ENCODE measurements at regions not wholly inside any gene's neighbourhood (a gene's known extent, or its start where the extent isn't known, plus 50 kb on each side); places are given as distances from the start of the nearest gene placed in this dataset.
"Not testable (repeated sequence)": the region's sequence is repeated elsewhere in the genome, so short reads cannot be mapped to it uniquely, and the experiment has no call there.

DNA sequence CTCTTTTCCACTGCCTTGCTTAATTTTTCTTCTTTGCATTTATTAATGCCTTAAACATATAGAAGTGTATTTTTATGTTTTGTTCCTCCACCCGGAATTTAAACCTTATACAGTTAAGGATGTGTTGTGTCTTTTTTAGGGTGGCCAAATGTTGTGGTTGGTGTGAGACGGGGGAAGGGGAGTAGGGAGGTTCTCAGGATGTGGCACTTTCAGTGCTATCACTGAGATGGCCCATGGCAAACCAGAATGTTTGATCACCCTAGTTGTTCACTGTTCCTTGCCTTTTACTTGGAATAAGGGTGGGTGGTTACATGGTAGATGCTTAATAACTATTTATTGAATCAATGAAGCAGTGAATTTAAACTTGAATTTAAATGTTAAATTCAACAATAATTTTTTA is 216.0 kb upstream of the SLITRK1 start:
- no peak for DNase-seq

DNA sequence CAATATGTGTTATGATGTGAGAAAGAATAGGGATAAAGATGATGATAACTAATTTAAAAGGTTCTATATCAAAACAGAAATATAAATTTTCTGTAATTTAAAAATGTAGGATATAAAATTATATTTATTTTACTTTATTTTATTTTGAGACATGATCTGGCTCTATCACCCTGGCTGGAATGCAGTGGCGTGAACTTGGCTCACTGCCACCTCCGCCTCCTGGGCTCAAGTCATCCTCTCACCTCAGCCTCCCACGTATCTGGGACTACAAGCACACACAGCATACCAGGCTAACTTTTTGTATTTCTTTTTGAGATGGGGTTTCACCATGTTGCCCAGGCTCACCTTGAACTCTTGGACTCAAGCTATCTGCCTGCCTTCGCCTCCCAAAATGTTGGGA is 214.9 kb upstream of the SLITRK1 start:
- no peak for DNase-seq

DNA sequence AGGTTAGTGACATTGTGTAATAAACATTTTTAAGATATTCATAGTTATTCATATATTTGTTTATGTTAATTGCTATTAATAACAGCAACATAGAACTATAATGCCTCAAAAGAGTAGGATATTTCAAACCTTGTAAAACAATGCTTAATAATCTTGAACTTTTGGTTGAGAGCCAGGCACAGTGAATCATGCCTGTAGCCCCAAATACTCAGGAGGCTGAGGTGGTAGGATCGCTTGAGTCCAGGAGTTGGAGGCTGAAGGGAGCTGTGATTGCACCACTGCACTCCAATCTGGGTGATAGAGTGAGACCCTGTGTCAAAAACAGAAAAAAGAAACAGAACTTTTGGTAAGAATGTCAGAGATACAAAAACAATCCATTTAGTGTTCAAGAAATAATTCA is 213.9 kb upstream of the SLITRK1 start:
- DNase-seq: no peak

DNA sequence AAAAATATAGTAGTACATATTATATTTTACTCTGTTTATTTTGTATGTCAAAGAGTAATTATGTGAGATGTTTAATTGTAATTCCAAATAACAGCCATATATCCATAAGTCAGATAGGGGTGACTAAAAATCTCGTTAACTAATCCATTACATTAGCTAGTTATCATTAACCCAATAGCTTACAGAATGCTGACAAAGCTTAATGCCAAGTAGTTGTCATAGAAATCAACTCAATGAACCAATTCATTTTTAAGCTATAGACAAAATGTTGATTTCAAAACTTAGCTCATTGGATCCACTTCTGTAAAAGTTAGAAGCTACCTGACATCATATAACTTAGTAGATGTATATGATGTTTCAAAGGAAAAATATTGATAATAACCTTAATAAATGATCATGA is 206.7 kb upstream of the SLITRK1 start:
- DNase-seq: no peak

DNA sequence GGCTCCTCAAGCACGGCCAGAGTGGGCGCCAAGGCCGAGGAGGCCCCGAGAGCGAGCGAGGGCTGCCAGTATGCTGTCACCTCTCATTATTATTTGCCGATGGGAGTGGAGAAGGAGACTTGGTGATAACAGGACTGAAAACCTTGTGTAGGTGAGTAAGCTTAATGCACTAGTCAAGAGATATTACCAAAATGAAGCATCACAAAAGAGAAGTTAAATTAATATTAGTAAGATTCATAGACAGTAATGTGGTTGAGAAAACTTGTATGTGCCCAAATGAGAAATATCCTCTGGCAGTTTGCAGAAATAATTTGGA is 204.5 kb upstream of the SLITRK1 start:
- DNase-seq: no peak

DNA sequence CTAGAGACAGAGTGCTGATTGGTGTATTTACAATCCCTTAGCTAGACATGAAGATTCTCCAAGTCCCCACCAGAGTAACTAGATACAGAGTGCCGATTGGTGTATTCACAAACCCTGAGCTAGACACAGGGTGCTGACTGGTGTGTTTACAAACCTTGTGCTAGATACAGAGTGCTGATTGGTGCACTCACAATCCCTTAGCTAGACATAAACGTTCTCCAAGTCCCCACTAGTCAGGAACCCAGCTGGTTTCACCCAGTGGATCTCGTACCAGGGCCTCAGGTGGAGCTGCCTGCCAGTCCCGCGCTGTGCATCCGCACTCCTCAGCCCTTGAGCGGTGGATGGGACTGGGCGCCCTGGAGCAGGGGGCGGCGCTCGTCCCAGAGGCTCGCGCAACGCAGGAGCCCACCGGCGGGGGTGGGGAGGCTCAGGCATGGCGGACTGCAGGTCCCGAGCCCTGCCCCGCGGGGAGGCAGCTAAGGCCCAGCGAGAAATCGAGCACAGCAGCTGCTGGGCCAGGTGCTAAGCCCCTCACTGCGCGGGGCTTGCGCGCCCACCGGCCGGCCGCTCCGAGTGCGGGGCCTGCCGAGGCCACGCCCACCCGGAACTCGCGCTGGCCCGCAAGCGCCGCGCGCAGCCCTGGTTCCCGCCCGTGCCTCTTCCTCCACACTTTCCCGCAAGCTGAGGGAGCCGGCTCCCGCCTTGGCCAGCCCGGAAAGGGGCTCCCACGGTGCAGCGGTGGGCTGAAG is 204.0 kb upstream of the SLITRK1 start:
- DNase-seq: not testable (repeated sequence)

DNA sequence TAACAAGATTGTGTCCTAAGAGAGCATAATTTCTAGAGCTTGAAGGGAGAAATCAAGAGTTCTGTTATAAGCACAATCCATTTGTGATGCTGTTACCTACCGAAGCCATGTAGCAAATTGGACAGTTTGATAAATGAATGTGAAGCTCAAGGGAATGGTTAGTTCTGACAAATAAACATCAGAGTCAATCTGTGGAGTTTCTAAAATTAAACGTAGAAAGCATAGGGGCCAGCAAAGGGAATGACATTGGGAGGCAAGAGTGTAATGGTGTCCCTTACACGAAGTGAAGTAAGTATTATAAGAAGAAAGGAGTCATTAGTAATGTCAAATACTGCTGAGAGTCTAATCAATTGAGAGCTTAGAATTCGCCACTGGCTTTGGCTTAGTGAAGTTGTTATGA is 200.2 kb upstream of the SLITRK1 start:
- no peak for DNase-seq

DNA sequence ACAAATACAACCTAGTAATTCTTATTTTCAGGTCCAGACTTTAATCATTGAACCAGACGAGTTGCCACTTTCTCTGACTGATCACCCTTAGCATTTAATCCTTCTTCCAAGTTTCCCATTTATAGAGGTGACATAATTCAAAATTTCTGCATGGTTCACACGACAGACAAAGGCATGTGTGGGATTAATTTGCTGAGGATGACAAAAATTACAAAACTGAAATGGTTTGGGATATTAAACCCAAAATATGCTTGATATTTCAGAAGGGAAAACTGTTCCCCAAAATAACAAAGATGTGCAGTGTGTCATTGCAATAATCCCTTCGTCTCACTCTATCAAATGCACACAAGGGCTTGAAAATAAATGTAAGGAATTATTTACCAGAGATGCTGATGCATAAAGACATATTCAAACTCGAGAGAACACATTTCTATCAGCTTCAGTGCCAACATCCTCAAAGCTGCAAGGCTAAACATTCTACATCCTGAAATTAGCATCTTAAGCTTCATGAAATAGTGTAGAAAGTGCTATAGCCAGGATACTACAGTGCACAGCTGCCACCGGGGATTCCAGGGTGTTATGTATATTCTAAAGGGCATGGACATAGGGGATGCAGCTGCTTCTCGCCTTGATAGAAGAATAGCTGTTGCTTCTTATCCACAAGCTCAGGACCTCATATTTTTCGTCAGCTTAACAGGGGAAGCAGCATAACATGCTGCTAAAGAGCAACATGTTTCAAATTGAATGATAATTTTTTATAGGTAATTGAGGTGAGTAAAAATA is 198.7 kb upstream of the SLITRK1 start:
- no peak for DNase-seq

DNA sequence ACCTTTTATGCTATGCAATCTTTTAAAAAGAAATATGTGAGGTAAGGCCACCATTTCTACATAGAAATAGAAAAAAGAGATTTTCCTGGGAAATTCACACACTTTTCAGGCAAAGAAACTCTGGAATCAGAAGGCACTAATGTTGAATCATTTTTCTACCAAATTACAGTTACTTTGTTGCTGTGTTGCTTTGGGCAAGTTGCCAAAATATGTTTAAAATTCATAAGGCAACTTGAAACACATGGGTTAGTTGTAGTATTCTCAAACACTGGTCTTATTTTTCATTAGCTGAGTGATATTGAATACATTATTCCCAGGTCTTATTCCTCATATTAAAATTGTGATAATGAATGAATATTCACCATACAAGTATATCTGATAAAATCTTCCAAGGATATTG is 195.0 kb upstream of the SLITRK1 start:
- DNase-seq: no peak

DNA sequence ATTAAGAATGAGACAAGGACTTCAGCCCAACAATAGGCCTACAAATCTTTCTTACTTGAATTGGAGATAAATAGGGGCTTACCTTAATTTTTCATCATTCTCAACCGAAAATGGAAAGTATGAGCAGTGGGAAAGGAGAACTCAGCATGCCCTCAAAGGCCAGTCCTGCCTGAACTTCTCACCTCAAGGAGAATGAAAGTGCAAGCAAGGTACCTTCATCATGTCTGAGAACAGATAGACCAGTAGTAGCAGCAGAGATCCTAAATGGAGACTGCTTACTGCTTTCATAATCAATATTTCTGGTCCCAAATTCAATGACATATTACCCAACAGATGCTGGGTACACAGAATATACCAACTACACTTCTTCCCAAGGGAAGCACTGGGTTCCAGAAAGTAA is 194.0 kb upstream of the SLITRK1 start:
- DNase-seq: no peak

DNA sequence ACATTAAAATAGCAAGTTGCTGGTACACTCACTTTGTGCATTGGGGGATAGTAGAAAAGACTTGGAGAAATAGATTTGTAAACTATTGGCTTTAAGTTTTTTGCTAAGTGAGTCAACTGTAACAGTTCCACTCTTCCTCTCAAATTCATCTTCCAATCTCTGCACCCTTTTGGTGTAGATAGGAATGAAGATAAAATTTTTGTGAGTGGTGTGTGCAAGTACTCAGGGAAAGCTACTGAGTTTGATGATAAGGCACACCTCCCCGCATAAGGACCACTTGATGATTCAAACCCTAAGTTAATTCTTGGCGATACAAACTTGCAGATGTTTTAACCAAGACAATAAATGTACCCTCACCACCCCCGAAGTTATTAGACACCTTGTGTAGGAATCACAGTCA is 168.3 kb upstream of the SLITRK1 start:
- DNase-seq: no peak

DNA sequence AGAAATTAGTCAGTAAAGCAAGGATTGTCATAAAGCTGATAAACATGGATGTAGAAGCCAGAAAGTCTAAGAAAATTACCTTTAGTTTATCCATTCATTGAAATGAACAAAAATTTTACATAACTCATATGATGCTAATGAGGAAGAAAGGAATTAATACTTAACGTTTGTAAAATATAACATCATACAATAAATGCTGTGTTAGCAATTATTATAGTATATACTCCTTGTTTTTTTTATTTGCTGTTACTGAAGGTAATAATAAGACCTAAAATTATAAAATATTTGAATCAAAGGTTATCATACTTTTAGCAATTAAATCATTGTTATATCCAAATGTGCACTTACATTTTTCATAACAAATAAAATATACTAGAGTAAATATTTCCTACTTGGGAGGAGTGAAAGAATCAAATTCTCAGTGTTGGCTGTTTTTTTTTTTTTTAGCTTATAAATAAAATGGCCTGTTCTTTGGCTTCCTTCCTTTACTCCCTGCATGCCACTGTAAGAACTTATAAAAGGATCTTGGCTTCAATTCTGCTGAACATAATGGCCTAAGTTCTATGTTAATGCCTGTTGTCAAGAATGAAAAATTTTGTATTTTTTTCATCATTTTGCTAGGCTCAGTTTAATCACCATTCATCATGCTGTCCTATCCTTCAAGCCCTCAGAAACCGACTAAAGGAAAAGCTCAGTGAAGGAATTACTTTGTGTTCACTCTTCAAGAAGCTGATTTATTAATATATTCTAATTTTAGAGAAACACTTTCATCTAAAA is 167.4 kb upstream of the SLITRK1 start:
- no peak for DNase-seq

DNA sequence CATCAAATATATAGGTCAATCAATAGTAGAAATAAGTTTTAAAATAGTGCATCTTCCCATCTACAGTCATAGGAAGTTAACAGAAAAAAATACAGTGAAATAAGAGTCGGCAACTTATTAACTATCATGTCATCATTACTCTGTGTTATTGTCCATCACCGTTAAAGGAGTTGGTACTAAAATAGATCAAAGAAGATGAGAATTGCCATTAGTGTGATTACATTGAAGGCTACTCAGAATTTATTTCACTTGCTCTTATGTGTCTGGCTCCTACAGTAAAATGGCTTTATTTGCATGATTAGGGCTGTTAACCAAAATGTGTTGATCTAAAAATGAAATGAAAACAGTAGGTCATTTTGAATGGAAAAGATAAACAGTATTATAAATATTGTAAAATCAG is 162.5 kb upstream of the SLITRK1 start:
- no peak for DNase-seq

DNA sequence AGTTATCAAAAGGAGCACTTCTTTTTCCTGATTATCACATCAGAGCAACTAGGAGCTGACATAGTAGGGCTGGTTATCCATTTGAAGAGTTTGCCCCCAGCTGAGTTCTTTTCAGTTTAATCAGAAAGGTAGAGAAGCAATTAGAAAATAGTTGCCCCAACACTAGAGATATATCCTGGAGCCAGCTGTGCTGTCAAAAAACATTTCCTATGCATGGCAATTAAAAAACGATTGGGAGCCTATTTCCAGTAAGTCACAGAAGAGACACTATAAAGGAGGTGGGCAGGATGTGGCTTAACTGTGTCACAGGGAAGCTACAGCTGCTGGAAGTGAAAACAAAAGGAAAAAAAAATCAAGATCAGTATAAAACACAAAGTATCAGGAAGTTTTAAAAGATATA is 155.7 kb upstream of the SLITRK1 start:
- DNase-seq: no peak

DNA sequence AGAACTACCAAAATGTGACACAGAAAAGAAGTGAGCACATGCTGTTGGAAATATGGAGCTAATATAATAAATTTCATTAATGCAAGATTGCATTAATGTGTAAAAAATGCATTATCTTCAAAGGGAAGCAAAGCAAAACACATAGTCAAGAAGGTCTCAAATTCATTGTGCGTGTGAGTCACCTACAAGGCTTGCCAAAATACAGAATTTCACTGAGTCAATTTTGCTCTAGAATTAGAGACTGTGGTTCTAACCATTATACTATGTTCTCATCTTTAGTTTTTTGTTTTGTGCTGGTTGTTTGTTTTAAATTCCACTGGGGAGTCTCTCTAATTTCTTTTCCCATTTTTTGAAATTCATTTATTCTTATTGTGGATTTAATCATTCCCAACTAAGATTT is 149.8 kb upstream of the SLITRK1 start:
- no peak for DNase-seq

DNA sequence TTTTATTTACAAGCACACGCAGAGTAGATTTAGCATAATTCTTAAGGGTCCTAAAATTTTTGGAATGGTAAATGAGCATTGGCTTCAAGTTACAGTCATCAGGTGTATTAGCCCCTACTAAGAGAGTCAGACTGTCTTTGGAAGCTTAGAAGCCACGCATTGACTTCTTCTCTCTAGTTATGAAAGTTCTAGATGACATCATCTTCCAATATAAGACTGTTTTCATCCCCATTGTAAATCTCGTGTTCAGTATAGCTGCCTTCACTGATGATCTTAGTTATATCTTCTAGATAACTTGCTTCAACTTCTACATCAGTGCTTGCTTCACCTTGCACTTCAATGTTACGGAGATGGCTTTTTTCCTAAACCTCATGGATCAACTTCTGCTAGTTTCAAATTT is 148.8 kb upstream of the SLITRK1 start:
- no peak for DNase-seq

DNA sequence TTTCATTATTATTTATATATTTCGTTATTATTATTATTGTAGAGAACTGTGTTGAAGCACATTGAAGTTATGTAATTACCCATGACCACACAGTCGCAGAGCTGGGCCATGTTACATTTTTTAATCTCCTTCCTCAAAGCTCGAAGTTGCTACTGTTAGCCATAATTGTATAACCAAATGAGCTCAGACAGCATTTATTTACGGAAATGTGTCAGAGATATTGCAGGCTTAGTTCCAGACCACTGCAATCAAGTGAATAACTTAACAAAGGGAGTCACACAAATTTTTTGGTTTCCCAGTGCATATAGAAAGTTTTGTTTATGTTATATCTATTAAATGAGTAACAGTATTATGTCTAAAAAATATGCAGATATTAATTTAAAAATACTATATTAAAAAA is 147.1 kb upstream of the SLITRK1 start:
- no peak for DNase-seq

DNA sequence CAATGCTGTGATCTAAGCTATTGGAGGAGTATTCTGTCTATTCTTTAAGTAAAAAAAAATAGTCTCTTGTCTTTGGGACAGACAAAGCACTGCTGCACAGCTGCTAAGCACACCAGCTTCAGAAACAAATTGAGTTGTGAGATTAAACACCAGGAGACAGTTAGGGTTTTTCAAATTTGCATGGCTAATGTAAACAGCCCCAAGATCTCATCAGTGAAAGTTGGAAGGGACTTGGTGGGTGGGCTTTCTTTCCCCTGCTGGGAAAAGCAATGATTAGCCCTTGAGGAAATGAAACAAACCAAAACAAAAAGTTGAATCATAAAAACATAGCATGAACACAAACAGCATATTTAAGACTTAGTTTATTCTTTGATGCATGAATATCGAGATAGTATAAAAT is 143.6 kb upstream of the SLITRK1 start:
- no peak for DNase-seq

DNA sequence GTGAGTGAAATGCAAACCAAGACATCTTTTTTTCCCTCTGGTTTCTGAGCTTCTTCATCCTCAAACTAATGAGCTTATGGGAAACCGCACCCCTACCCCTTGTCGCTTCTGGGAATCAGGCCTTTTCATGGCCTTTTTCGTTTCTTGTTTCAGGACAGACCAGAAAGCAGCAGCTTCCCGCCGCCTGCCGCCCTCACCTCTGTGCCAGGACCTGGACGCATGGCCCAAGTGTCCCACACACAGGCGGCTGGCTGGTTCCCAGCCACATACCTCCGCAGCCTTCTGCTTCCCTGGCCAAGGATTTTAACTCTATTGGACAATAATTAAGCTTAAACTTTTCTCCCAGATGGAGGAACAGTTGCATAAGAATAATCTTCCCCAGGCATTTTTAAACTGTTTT is 114.1 kb upstream of the SLITRK1 start:
- no peak for DNase-seq

DNA sequence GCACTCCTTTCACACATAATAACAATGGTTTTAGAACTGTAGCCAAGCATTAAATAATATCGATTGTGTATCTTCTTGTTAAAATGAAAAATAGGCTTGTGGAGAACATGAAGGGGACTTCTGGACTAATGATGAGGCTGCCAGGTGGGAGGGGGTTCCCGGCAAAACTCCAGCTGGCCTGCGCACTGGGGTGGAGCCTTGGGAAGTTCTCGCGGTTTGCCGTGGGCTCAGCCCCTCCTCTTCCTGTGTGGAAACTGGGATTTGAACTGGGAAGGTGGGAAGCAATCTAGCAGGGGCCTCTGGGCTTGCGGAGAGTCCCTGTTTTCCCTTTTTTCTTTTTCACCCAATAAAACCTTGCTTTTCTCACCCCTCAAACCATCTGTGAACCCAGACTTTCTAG is 113.7 kb upstream of the SLITRK1 start:
- no peak for DNase-seq

DNA sequence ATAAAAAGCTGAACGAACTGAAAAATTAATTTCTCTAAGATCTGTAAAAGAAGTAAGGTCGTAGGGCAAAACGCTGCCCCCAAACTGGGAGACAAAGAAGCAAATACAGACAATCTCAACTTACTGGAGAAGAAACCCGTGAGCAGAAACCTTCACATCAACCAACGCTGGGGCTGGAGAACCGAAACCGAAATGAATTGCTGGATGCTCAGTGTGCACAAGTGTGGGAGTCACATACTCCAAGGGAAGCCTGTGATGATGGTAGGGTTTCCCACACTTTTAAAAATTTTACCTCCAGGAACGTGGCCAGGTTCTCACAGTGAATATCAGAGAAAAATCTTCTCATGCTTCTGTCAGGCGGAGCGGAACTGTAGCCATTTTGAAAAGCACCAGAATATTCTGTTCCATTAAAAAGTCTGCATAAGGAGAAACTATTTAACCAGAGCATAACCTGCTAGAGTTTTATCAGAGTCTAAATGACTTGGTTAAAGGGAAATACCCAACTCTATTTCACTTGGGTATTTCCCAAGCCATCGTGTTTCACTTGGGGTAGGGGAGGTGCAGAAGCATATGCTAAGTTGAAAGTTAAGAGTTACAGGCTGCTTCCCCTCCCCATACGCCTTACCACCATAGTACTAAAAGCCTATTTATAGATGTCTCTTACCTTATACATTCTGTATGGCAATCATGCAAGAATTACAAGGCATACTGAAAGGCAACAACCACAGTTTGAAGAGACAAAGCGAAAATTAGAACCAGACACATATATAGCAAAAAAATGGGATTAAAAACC is 110.5 kb upstream of the SLITRK1 start:
- no peak for DNase-seq

DNA sequence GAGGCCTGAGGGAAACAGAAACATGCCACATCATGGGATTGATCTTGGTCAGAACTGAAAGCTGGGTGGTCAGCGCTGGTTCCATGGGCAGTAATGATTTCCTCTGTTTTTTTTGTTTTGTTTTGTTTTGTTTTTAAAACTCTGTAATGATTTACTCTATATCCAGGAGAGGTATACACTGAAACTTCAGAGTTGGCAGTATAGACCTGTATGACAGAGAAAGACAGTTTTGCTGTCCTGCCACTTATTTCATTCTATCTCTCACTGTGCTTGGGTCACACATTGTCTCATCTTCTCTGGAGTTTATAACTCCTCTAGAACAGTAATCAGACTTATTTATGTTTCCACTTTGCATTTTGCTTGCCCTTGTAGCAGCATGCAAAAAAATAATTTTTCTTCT is 105.1 kb upstream of the SLITRK1 start:
- DNase-seq: no peak

DNA sequence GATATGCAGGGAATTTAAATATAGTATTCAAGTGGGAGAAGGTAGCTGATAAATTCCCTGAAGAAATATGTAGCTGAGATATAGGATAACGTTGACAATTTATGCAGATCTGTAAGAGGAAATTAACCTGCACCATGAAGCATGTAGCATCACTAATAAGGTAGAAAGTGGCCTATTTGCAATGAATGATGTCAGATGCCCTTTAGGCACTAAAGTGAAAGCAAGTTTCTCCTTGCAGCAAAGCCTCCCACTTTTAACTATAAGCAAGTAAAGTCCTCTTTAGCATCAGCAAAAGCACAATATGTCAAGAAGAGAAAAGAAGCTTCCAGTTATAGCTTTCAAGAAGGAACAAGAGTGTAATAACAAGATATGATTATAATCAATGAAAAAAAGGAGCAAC is 102.5 kb upstream of the SLITRK1 start:
- DNase-seq: no peak

Measured in NCI-H1048 (cell line).